GM19043 (cell line): ENCODE measurements at regions not wholly inside any gene's neighbourhood (a gene's known extent, or its start where the extent isn't known, plus 50 kb on each side); places are given as distances from the start of the nearest gene placed in this dataset.

Experiments
- ATAC-seq: cut with Tn5 transposase; IDR thresholded peaks from one replicate; pipeline ENCODE4 v1.9.1; 2021; ENCODE audit warnings: low read depth; ENCODE audit not compliant: unreplicated experiment

DNA sequence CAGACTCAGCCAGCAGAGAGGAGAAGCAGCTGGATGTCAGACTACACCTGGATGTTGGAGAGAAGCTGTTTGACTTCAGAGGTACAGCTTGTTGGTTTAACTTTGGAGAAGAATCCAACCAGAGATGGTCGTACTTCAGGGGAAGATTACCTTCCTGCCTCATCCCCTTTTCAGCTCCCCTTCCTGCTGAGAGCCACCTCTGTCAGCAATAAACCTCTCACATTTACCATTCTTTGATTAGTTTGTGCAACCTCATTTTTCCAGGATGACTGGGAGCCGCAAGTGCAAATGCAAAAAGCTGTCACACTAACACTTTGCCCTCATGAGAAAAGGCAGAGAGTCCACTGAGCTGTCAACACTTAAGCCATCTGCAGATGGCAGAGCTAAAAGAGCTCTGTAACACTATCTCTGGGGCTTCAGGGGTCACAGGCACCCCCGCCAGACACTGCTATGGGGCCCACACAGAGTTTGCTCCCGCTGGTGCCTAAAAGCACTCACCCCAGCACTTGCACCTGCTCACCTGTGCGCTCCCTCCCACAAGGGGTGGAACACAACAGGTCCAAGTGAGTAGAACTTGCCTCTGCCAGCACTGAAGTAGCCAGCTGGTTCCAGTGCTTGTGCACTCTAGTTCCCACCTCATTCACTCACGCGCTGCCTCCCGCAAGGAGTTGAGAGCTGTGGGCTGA is 391.7 kb downstream of the METTL4 start:
- ATAC-seq = no peak

DNA sequence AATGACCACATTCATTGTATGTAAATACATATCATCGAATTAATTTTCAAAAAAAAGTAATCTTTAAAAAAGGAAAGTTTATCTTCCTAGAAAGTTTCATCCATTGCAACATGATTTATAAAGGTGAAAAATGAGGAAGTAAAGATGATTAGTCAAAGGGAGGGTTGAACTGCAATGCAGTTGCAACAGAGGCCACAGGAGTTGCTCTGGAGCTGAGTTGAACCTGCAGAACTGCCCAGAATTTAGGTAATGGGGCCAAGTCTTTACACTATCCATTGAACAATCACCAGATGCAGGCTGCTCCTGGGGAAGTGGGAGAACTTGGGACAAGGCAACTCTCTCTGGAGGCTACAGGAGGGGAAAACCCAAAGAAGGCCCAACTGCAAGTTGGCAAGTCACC is 390.7 kb downstream of the METTL4 start:
- no peak for ATAC-seq

DNA sequence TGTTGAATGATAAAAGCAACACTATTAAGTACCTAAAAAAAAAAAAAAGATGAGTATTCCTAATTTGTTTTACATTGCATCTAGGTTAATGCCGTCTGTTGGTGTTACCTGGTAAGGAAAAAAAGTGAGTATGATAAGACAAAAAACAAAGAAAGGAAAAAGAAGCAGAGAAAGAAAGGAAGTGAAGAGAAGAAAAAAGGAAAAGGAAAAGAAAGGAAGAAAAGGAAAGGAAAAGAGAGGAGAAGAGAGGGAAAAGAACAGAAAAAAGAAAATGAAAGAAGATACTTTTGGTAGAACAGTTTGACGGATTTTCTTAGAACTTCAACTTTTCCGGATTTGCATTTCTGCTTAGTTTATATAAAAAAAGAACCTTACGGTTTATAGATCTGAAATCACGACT is 387.9 kb downstream of the METTL4 start:
- ATAC-seq = no peak

DNA sequence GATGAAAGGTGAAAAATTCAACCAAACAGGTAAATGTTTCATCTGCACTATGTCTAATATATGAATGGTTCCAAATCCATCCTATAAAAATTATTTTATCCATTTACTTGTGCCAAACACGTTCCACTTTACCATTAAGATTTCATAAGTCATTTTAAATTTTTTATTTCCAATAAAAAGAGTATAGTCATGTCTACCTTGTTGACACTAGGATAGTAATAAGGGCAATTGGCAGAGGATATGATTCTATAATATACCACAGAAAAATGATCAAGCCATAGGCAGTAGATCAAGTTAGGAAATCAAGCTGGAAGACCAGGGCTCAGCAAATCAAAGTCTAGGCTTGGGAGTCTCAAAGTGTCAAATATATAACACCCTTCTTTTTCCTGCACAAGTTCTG is 384.3 kb downstream of the METTL4 start:
- ATAC-seq = no peak

DNA sequence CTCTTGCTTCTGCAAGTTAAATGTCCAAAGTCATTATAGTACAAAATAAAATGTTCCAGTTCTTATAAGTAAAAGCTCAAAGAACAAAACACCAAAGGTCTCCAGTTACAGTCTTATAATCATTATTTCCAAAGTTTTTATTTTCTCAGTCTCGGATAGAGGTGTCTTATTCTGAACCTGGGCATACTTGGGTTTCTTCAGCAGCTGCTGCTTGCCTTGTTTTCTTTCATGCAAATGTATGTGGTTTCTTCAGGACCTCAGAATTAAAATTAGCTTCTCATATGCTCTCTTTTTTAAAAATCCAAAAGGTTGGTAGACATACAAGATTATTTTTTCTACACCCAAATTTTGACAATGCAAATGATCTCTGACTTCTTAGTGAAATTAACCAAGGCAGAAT is 383.0 kb downstream of the METTL4 start:
- no peak for ATAC-seq

DNA sequence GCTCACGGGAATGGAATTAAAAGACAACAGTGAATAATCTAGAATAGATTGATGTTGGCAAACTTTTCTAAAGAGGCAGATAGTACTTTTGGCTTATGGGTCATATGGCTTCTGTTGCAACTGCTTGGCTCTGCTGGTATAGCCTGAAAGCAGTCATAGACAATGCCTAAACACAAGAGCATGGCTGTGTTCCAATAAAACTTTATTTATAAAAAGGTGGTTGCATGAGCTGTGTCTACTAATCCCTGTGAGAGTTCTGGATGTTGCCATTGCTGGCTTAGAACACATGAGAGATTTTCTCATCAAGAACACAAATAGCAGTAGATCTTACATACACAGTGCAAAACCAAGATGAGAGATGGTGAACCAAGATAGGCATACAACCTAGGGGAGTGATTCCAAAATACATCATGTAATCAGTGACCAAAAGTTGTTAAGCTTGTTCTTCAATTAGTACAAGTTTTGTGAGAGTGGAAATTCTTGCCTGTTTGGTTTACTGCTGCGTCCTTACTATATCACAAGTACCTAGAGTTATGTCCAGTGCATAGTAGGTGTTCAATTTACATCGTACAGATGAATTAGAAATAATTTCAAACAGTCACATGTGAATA is 380.0 kb downstream of the METTL4 start:
- ATAC-seq = no peak

DNA sequence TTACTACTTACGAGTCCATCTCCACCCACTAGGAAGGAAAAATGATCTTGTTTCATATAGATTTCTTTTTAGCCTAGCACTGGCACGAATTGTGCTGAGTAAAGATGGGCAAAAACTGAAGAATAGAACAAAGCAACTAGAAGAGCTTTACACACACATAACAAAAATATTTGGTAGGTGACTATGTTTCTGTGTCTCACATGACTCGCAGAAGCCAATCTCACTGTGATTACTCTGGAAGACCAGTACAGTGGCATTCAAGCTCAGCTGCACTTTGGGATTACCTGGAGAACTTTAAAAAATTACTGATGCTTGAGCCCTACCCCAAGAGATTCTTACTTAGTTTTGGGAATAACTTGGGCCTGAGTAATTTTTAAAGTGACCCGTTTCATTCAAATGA is 378.7 kb downstream of the METTL4 start:
- ATAC-seq = no peak

DNA sequence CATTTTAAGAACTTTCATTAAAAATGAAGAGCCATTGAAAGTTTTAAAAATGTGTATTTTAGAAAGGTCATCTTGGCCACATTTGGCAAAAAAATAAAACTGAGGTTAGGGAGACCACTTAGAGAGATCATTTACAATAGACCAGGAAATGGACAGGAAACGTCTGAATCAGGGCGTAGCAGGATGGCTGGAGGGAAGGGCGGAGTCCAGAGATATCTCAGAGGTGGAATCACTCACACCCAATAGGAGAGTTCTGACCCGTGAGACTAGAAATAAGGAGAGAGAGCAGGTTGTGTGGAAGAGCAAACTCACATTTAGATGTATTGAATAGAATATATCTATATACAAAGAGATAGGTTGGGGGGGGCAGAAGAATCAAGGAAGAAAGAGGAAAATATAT is 373.4 kb downstream of the METTL4 start:
- no peak for ATAC-seq

DNA sequence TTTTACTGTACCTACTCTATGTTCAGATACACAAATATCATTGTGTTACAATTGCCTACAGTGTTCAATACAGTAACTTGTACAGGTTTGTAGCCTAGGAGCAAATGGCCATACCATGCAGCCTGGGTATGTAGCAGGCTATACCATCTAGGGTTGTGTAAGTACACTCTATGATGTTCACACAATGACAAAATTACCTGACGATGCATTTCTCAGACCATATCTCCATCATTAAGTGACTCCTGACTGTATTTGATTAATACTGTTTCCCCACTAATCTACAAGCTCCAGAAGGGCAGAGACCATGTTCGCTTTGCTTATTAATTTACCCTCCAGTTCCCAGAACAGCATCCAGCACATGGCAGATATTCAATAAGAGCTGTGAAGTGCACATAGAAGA is 372.2 kb downstream of the METTL4 start:
- no peak for ATAC-seq

DNA sequence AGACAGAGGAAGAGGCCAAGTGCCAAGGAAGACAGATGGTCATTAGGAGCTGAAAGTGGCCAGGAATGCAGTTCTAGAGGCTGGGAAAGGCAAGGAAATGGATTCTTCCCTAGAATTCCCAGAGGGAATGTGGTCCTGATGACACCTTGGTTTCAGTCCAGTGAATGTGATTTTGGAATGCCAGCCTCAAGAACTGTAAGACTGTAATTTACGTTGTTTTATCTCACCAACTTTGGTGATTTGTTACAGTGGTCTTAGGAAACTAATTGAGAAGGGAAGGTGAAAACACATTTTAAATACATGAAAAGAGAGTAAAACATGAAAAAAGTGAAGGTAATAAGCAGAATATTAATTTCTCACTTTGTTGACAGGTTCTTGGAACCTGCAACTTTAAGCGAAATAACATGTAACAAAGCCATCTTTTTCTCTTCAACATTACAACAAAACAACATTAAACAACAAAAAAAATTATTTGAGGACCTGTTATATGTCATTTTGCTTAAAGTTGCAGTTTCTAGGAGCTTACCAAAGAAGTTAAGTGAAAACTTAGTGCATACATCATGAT is 370.2 kb downstream of the METTL4 start:
- no peak for ATAC-seq

DNA sequence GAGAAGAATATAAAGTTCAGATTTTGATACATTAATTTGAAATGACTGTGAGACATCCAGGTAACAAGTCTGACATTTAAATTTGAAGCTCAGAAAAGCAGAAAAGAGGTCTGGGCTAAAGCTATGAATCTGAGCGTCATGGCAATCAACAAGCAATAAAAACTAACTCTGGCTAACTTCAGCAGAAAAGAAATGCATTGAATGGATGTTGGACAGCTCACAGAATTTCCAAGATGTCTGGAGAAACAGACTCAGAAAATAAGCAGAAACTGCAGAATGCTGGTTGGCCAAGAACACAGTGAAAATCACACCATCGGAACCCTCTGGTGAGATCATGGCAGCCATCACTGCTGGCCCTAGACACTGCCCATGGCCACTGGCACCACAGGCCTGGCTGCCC is 366.6 kb downstream of the METTL4 start:
- no peak for ATAC-seq

DNA sequence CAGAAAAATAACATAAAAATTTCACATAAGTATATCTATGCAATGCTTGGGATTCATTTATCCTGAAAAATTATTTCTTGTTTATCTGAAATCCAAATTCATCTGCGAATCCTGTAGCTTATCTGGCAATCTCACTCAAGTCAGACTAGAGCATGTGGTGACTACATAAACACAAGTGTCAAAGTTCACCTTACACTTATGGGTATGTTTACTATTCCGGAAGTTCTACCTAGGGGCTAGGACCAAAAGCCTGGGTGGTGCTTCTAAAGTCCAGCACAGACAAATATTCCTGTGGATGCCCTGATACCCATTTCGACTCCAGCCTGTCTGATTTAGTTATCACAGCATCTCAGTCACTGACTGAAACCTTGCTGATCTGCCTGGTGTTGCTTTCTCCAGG is 364.0 kb downstream of the METTL4 start:
- ATAC-seq = no peak

DNA sequence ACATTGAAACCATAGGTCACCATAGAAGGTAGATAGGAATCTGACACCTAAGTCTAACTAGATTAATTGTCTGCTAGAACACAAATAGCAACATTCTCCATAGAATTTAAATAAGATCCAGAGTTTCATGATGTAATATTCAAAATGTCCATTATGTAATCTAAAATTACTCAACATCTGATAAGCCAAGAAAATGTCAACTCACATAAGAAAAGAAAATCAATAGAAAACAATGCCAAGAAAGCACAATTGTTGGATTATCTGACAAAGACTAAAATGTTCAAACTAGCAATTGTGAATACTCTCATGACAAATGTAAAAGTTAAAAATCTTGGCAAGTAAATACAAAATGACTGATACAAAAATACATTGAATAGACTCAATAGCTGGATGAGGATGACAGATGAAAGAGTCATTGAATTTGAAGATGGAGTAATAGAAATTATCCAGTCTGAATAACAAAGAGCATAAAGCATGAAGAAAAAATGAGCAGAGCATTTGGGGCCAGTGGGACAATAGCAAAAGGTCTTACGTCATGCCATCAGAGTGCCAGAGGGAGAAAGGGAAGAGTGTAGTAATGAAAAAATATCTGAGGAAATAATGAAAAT is 358.6 kb downstream of the METTL4 start:
- ATAC-seq = no peak

DNA sequence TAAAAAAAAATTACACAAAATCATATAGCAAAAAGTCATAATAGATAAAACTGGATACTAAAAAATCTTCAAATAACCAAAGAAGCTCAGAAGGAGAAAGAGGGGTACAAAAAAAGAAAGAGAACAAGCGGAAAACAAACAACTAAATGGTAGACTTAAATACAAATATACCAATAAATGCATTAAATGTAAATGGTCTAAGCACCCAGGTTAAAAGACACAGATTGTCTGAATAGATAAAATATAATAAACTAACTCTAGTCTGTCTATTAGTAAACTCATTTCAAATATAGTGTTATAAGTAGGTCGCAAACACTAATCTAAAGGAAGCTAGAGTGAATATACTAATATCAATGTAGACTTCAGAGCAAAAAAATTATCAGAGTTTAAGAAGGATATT is 357.4 kb downstream of the METTL4 start:
- no peak for ATAC-seq

DNA sequence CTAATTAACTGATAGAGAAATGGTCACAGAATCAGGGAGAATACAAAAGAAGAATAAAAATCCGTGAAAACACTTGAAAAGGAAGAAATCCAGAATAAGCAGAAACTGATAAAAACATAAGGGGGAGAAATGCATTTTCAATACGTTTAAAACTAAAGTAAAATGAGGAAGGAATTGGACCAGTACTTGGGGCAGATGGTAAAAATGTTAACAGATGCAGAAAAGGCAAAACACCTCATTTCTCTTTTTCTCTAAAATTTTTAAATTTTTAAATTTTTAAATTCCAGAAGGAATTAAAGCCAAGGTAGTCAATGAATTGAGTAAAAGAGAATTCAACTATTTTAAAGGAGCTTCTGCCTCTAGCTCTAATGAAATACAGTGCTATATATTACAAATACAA is 353.9 kb downstream of the METTL4 start:
- no peak for ATAC-seq

DNA sequence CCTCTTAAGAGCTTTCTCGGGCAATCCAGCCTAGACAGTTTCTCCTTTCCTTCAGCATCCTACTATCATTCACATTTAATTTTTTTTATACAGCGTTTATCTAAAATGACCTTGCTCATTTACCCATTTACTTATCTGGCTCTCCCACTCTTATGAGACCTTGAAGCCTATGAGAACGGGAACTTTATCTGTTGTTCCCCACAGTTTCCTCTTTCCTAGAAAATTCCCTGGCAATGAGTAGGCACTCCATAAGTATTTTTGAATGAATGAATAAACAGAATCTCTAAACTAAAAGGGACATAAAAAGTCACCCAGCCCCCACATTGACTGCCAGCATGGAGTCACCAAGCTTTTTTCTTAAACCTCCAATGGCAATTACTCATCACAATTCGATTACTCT is 353.2 kb downstream of the METTL4 start:
- no peak for ATAC-seq

DNA sequence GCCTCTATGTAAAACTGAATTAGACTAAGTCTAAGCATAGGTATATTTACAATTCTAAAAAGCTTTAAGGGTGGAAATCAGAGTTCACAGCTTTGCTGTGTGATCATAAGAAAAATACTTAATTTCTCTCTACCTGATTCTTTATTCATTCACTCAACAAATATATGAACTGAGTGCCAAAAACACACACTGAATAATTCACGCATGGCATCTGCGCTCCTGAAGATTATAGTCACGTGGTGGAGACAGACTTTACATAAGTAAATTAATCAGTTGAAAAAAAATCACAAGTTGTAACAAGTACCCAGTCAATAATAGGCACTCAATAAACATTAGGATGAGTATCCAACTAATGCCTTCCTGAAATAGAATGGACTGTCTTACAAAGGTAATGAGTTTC is 351.6 kb downstream of the METTL4 start:
- ATAC-seq = no peak

DNA sequence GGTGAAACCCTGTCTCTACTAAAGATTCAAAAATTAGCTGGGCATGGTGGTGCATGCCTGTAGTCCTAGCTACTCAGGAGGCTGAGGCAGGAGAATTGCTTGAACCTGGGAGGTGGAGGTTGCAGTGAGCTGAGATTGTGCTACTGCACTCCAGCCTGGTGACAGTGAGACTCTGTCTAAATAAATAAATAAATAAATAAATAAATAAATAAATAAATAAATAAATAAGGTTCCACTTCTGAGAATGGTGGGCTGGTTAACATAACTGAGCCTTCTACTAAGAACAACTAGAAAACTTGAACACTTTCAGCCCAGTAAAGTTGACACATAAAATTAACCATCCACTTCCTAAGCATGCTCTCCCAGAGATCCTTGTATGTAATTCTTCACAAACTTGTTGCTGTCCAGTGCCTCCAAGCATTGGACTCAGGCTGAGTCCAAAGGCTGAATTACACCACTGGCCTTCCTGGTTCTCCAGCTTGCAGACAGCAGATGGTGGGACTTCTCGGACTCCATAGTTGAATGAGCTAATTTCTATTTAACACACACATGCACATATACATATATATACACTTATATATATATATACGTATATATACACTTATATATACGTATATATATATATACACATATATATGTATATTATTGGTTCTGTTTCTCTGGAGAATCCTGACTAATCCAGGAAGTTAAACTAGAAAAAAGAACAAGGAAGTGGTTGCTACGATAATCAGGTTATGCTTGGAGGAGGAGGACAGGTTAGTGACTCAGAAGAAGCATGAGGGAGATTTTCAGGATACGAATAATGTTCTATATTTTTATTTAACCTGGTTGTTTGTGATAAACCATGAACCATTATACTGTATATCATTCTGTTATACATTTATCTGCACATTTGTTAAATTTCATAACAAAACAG is 348.8 kb downstream of the METTL4 start:
- ATAC-seq = no peak

DNA sequence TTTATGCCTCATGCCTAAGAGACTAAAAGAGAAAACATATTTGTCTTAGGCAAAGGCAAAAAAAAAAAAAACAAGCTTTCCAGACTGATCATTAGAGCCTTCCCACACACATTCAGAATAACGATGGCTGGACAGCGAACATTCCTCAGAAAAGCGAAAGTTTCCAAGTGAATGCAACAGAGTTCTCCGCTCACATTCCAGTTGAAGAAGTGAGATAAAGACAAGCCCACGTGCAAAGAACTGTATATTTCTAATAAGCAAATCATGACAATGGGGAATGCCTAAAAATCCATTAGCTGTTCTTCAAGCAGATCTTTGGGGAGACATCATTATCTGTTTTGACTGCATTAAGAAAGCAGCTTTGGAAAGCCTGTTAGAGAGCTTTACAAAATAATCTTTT is 347.9 kb downstream of the METTL4 start:
- ATAC-seq = no peak

DNA sequence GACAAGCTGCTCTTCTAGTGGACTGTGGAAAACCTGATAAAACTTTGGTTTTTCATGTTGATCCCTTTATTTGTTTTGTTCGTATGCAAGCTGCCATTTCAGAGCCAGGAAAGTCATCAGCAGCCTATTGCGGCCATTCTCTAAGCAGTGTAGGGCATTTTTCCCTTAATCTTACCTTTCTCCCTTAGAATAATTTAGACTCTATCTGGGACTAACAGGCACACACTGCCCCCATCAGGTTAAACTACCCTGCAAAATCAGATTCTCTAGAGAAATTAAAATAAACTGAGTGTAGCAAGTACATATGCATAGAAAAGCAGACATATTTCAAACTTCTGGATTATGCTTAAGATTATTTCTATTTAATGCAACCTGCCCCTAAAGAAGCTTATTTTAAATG is 347.5 kb downstream of the METTL4 start:
- ATAC-seq = no peak

DNA sequence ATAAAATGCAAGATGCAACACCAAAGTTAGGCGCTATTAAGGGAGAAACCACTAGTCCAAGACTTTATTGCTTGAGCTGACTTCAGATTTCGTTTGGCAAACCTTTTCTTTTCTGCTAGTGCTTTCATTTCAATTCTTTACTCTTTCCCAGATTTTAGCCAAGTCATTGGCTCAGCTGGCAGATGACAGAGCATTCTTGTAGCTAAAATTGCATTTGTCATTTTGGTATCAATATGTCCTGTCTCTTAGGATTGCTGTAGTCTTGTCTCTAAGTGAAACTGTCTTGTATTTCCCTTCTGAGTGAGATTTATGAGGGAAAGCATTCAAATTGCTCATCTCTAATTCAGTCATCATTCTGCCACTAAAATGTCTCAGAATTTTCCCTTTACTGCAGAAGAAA is 335.1 kb downstream of the METTL4 start:
- ATAC-seq = no peak
